CD4-positive, alpha-beta T cell (primary cell): ENCODE measurements at regions not wholly inside any gene's neighbourhood (a gene's known extent, or its start where the extent isn't known, plus 50 kb on each side); places are given as distances from the start of the nearest gene placed in this dataset.
"Not testable (repeated sequence)": the region's sequence is repeated elsewhere in the genome, so short reads cannot be mapped to it uniquely, and the experiment has no call there.

ENCODE experiments used
- ATAC-seq: fragments of 200-7000 bp; cut with Tn5 transposase; one replicate; pipeline ENCODE4 v1.10.0; 2022; ENCODE audit warnings: mild to moderate bottlenecking; ENCODE audit not compliant: poor library complexity
- CTCF ChIA-PET: fragments of 350-600 bp; sonication (Branson Sonifier 250); formaldehyde crosslinking; loops from one replicate; lab custom pipeline; 2021; ENCODE audit warnings: antibody characterized with exemption, inconsistent platforms; lab: Charles Lee
- POLR2A ChIA-PET: fragments of 350-600 bp; sonication (Branson Sonifier 250); formaldehyde crosslinking; loops from one replicate; lab custom pipeline; 2021; ENCODE audit warnings: antibody characterized with exemption, inconsistent platforms; lab: Charles Lee
- DNase-seq, 14 experiments: peaks; one replicate each; pipeline ENCODE4 v3.0.0-alpha.2; 2013 to 2020; ENCODE audit warnings: mixed read lengths in 2 of 14
- H3K27ac ChIP-seq, 2 donors: one replicate each; pipeline versions ENCODE4 v1.5.1 to v1.7.0; 2013; ENCODE audit warnings: low read length in 2 of 2, low read depth in 1 of 2, mild to moderate bottlenecking in 1 of 2
- H3K27me3 ChIP-seq, 2 experiments: 1 replicate in 1 of 2; 2 replicates in 1 of 2; pipeline versions ENCODE4 v1.6.1 to v1.7.0; 2013; ENCODE audit warnings: low read length in 2 of 2, control low read depth in 1 of 2, mild to moderate bottlenecking in 1 of 2, moderate library complexity in 1 of 2; ENCODE audit not compliant: insufficient read depth in 2 of 2, control insufficient read depth in 1 of 2
- H3K36me3 ChIP-seq: one replicate; pipeline ENCODE4 v1.6.1; 2013; ENCODE audit warnings: low read length, control low read depth; ENCODE audit not compliant: insufficient read depth
- H3K4me1 ChIP-seq: one replicate; pipeline ENCODE4 v1.6.1; 2013; ENCODE audit warnings: low read length, control low read depth; ENCODE audit not compliant: insufficient read depth
- H3K4me3 ChIP-seq: one replicate; pipeline ENCODE4 v1.5.1; 2013; ENCODE audit warnings: mild to moderate bottlenecking, low read length, moderate library complexity
- H3K9me3 ChIP-seq, 2 experiments: 1 replicate in 1 of 2; 2 replicates in 1 of 2; pipeline versions ENCODE4 v1.6.1 to v1.7.0; 2013; ENCODE audit warnings: low read length in 2 of 2, mild to moderate bottlenecking in 2 of 2, control low read depth in 1 of 2, moderate library complexity in 1 of 2; ENCODE audit not compliant: control insufficient read depth in 1 of 2, insufficient read depth in 1 of 2
- H3K27ac Mint-ChIP-seq: one replicate; pipeline ENCODE4 v1.8.0; 2020; ENCODE audit warnings: mixed read lengths
- H3K27me3 Mint-ChIP-seq: one replicate; pipeline ENCODE4 v1.8.0; 2021; ENCODE audit warnings: mixed read lengths
- H3K36me3 Mint-ChIP-seq: one replicate; pipeline ENCODE4 v1.8.0; 2021; ENCODE audit warnings: low read depth, mixed read lengths
- H3K4me1 Mint-ChIP-seq: one replicate; pipeline ENCODE4 v1.8.0; 2021; ENCODE audit warnings: low read depth, mixed read lengths
- H3K4me3 Mint-ChIP-seq: one replicate; pipeline ENCODE4 v1.8.0; 2020; ENCODE audit warnings: mild to moderate bottlenecking, mixed read lengths
- H3K9me3 Mint-ChIP-seq: one replicate; pipeline ENCODE4 v1.8.0; 2020; ENCODE audit warnings: mixed read lengths
- CTCF ChIP-seq: fragments of 200-600 bp; IDR thresholded peaks from one replicate; pipeline ENCODE4 v1.8.0; 2022; ENCODE audit warnings: antibody characterized with exemption, mild to moderate bottlenecking
- intact Hi-C, 2 experiments: fragments of 100-400 bp; cut with DNase I in 1 of 2; cut with micrococcal nuclease in 1 of 2; formaldehyde crosslinking; loops; one replicate each; pipeline versions ENCODE4 v1.15.1 to v1.9.0; 2023 to 2025; cut with DNase I, micrococcal nuclease

GRCh38 chr9:13437866-13438265 lies 158.4 kb upstream of the MPDZ start:
- no peak for ATAC-seq
- TF ChIP-seq CTCF, result no peak
- intact Hi-C loops, result no loop called here
- Mint-ChIP-seq H3K27me3 (no peaks in the 10 kb centered on the region), H3K36me3 (no peaks in the 10 kb centered on the region), H3K27ac (no peak overlapping the region), H3K9me3 (no peaks in the 10 kb centered on the region), H3K4me3 (no peak overlapping the region), H3K4me1 (no peaks in the 10 kb centered on the region)
- no peak overlapping the region for H3K27ac ChIP-seq
- CTCF ChIA-PET, result no interaction called here
- no peaks in the 10 kb centered on the region for H3K27me3 ChIP-seq
- DNase-seq, result no peak
- no peaks in the 10 kb centered on the region for H3K4me1 ChIP-seq
- H3K36me3 ChIP-seq, result no peaks in the 10 kb centered on the region
- H3K9me3 ChIP-seq, result no peaks in the 10 kb centered on the region
- no peak overlapping the region for H3K4me3 ChIP-seq
- POLR2A ChIA-PET, result no interaction called here

- Mint-ChIP-seq H3K27me3 (no peaks in the 10 kb centered on the region), H3K4me1 (no peaks in the 10 kb centered on the region), H3K4me3 (no peak overlapping the region), H3K27ac (no peak overlapping the region), H3K36me3 (no peaks in the 10 kb centered on the region), H3K9me3 (no peaks in the 10 kb centered on the region)
- CTCF ChIA-PET, result no interaction called here
- no peak overlapping the region for H3K27ac ChIP-seq
- no peak for ATAC-seq
- H3K4me3 ChIP-seq, result no peak overlapping the region
- intact Hi-C loops, result no loop called here
- no peak for DNase-seq
- POLR2A ChIA-PET, result no interaction called here
- no peak for TF ChIP-seq CTCF
- H3K4me1 ChIP-seq, result no peaks in the 10 kb centered on the region
- no peaks in the 10 kb centered on the region for H3K27me3 ChIP-seq
- H3K9me3 ChIP-seq, result no peaks in the 10 kb centered on the region
- H3K36me3 ChIP-seq, result no peaks in the 10 kb centered on the region
Observed at GRCh38 chr9:13436591-13436990, 157.1 kb upstream of the MPDZ start.

- intact Hi-C loops, ATAC-seq, H3K27me3 Mint-ChIP-seq, POLR2A ChIA-PET, H3K4me3 Mint-ChIP-seq, H3K4me1 ChIP-seq, H3K36me3 Mint-ChIP-seq, H3K36me3 ChIP-seq, CTCF ChIA-PET, H3K27ac Mint-ChIP-seq, H3K9me3 Mint-ChIP-seq, H3K27ac ChIP-seq, H3K4me3 ChIP-seq, H3K27me3 ChIP-seq, H3K9me3 ChIP-seq, DNase-seq, H3K4me1 Mint-ChIP-seq: not testable (repeated sequence)
Observed at GRCh38 chr9:13433453-13433852, 154.0 kb upstream of the MPDZ start.

- Mint-ChIP-seq H3K4me3 (no peak overlapping the region), H3K4me1 (no peaks in the 10 kb centered on the region), H3K27ac (no peak overlapping the region), H3K9me3 (no peaks in the 10 kb centered on the region), H3K36me3 (no peaks in the 10 kb centered on the region), H3K27me3 (no peaks in the 10 kb centered on the region)
- CTCF ChIA-PET, result no interaction called here
- Histone ChIP-seq H3K4me1 (no peaks in the 10 kb centered on the region), H3K27me3 (no peaks in the 10 kb centered on the region), H3K9me3 (peaks cover 0 to 4% of the 10 kb centered on the region in 2 experiments), H3K27ac (no peak overlapping the region), H3K36me3 (no peaks in the 10 kb centered on the region), H3K4me3 (no peak overlapping the region)
- DNase-seq (no peak), ATAC-seq (no peak)
- no peak for TF ChIP-seq CTCF
- intact Hi-C loops, result no loop called here
- POLR2A ChIA-PET, result no interaction called here
Observed at GRCh38 chr9:13432904-13433303, 153.4 kb upstream of the MPDZ start.
